Epithelial cell of esophagus (primary cell): ENCODE measurements at regions not wholly inside any gene's neighbourhood (a gene's known extent, or its start where the extent isn't known, plus 50 kb on each side); places are given as distances from the start of the nearest gene placed in this dataset.

Experiments
- DNase-seq: peaks from one replicate; pipeline ENCODE4 v3.0.0; 2010; ENCODE audit warnings: low read depth
- H3K4me3 ChIP-seq: 2 replicates; pipeline ENCODE4 v1.5.1; 2011; ENCODE audit warnings: mild to moderate bottlenecking, low read length, control low read depth
- TF ChIP-seq, protein P1 (sequence below): IDR thresholded peaks from 2 replicates; pipeline ENCODE4 v1.5.1; 2011; ENCODE audit warnings: low read depth, mild to moderate bottlenecking, low read length, control low read depth, inconsistent platforms; ENCODE audit not compliant: insufficient read depth; ENCODE audit errors: missing control alignments

DNA sequence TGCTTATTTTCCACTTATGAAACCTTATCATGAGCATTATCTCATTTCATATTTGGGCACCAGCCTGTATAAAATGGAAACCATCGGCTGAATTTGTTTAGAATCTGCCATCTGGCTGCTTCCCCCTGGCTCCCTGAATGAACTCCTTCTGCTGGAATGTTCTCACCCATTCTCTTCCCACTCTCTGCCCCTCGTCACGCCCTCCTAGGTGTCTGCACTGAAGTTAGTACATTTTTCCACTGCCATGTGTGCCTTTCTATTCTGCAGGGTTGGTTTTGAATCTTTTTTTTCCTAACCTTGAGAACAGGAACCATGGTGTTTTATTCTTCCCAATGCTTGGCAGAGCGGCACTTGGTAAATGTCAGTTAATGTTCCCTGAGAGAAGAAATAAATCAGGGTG lies 359.7 kb downstream of the MLLT3 start:
- DNase-seq, result no peak
- TF ChIP-seq, protein P1, sequence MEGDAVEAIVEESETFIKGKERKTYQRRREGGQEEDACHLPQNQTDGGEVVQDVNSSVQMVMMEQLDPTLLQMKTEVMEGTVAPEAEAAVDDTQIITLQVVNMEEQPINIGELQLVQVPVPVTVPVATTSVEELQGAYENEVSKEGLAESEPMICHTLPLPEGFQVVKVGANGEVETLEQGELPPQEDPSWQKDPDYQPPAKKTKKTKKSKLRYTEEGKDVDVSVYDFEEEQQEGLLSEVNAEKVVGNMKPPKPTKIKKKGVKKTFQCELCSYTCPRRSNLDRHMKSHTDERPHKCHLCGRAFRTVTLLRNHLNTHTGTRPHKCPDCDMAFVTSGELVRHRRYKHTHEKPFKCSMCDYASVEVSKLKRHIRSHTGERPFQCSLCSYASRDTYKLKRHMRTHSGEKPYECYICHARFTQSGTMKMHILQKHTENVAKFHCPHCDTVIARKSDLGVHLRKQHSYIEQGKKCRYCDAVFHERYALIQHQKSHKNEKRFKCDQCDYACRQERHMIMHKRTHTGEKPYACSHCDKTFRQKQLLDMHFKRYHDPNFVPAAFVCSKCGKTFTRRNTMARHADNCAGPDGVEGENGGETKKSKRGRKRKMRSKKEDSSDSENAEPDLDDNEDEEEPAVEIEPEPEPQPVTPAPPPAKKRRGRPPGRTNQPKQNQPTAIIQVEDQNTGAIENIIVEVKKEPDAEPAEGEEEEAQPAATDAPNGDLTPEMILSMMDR, result no peak
- no peak overlapping the region for H3K4me3 ChIP-seq

DNA sequence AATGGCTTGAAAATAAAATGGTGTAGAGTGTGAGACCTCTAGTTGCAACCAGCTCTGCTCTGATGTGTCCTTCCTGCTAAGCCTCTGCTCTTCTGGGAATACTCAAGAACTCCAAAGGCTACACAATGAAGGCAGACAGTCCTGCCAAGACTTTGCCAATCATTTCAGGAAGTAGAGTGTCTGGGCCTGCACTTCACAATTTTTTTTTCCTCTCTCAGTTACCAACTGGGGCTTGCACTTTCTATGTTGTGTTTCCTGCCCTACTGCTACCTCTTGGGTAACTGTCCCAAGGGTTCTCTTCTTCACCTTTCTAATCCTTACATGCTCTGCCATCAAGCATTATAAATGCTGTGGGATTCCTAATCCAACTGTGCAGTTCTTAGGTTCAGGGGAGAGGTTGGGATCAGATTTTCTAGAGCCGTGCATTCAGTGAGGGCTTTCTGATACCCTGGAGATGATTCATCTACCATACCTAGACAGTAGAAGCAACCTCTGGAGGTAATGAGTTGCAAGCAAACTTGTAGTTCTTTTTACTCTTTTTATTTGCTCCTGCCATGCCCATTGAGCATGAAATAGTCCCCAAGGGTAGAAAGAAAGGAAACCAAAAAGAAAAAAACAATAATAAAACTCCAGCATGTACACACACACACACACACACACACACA lies 365.9 kb downstream of the MLLT3 start:
- DNase-seq, result no peak
- TF ChIP-seq, protein P1, result no peak
- no peak overlapping the region for H3K4me3 ChIP-seq

DNA sequence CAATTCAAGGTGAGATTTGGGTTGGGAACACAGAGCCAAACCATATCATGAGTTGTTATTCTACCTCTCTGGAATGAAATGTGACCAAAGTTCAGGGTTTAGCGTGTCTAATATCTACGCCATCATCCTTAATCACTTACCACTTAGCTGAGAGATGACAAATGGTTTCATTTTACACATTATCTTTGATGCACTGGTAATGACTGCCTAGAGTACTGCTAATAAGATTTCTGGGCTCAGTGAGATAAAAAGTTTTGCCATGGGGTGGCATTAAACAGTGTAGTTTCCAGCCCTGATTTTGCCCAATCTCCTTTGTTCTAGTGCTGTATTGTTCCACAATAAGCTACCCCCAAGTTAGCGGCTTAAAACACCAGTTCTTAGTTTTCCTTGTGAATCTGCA lies 367.2 kb downstream of the MLLT3 start:
- peak; percentile 29 for DNase-seq
- H3K4me3 ChIP-seq, result no peak overlapping the region
- TF ChIP-seq, protein P1, result no peak

DNA sequence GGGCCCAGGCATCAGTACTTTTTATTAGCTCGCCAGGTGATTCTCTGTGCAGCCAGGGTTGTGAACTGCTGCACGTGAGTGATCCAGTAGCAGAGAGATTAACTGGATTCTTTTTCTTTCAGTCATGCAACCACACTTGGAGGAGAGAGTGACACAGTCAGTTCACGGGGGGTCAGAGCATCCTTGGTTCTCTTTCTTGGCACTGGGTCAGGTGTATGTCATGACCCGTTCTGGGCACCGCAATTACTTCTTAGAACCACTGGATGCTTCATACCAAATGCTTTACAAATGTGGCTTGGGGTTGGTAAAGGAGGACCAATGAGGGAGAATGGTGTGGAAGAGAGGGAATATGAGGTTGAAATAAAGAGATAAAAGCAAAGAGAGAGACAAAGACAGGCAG lies 368.7 kb downstream of the MLLT3 start:
- TF ChIP-seq, protein P1, result no peak
- no peak overlapping the region for H3K4me3 ChIP-seq
- DNase-seq, result no peak

DNA sequence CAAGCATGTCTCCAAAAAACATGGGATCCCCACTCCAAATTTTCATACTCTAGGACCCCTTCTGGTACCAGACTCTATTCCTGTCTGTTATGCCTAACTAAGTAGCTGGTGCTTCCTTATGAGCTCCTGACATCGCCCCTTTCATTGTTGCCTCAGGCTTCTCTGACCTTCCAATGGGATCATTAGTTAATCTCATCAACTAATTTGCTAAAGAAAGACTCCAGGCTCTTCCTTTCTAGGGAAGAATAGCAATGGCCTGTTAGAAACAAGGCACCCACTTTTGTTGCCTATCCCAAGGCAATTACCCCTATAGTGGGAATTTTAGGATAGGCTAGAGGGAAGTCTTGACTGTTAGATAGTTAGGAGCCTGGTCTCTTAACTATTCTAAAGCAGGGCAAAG lies 369.5 kb downstream of the MLLT3 start:
- no peak for DNase-seq
- H3K4me3 ChIP-seq, result no peak overlapping the region
- TF ChIP-seq, protein P1, result no peak

DNA sequence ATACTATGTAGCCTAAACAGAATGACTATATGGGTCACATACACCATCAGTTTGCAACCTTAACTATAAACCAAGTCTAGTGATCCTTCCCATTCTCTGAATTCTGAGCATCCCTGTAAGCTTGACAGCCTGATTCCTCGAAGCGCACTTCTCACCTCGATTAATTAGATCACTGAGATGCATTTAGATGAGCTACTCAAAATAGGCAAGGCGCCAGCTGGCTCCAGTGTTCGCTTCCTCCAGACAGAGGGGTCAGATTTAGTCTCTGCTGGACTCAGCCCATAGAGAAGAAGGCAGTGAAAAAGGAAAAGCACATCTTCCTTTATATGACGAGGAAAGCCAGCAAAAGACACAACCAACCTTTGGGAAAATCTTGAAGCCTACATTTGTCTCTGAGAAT lies 371.5 kb downstream of the MLLT3 start:
- TF ChIP-seq, protein P1, result no peak
- no peak overlapping the region for H3K4me3 ChIP-seq
- DNase-seq, result no peak

DNA sequence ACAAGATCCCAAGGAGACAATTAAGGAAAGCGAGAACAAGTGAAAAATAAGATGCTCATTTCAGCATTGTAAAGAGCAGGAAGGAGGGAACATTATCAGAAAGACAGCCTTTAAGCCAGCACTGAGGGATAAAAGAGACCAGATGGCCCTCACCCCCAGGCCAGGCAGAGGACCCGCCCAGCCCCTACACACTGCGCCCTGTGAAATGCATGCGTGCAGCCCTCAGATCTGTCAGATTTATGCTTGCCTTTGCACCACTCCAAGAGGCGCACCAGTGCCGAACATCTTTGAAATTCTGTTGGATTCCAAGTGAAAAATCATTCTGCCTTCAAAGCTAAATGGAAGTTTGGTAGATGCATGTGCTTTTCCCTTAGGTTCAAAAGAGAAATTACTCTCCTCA lies 378.0 kb downstream of the MLLT3 start:
- H3K4me3 ChIP-seq, result no peak overlapping the region
- TF ChIP-seq, protein P1, result no peak

More for the DNA sequence above, 378.0 kb downstream of the MLLT3 start:
- DNase-seq, result no peak
